ENCODE measurements at regions not wholly inside any gene's neighbourhood (a gene's known extent, or its start where the extent isn't known, plus 50 kb on each side); places are given as distances from the start of the nearest gene placed in this dataset.
"Not testable (repeated sequence)": the region's sequence is repeated elsewhere in the genome, so short reads cannot be mapped to it uniquely, and the experiment has no call there.

- no peak for DNase-seq
Measured at GRCh38 chr2:230593765-230594164, 118.9 kb upstream of the CAB39 start.

- no peak for DNase-seq
Measured at GRCh38 chr2:230594286-230594840, 118.3 kb upstream of the CAB39 start.

DNA sequence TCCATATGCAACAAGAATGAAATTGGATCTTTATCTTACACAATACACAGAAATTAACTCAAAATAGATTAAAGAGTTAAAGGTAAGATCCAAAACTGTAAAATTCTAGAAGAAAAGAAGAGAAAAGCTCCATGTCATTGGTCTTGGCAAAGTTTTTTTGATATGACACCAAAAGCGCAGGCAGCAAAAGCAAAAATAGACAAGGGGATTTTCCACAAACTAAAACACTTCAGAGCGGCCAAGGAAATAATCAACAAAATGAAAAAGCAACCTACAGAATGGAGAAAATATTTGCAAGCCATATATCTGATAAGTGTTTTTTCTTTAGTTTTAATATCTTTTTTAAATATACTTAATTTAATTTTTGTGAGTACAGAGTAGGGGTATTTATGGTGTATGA, 112.8 kb upstream of the CAB39 start:
- DNase-seq: no peak

DNA sequence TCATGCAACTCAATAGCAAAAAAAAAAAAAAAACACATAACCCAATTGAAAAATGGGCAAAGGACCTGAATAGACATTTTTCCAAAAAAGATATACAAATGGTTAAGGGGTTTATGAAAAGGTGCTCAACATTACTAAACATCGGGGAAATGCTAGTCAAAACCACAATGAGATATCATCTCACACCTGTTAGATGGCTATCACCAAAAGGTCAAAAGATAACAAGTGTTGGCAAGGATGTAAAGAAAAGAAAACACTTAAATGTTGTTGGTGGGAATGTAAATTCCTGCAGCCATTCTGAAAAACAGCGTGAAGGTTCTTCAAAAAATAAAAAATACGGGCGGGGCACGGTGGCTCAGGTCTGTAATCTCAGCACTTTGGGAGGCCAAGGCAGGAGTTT, 112.4 kb upstream of the CAB39 start:
- no peak for DNase-seq

DNA sequence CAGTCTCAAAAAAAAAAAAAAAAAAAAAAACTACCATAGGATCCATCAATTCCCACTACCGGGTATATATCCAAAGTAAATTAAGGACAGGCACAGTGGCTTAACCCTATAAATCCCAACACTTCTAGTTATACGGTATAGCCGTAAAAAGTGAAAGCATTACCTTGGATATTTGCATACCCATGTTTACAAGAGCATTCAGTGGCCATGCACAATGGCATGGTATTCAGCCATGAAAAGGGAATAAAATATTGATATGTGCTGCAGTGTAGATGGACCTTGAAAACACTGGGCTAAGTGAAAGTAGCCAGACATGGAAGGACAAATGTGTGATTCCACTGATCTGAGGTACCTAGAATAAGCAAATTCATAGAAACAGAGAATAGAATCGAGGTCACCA, 111.8 kb upstream of the CAB39 start:
- no peak for DNase-seq

DNA sequence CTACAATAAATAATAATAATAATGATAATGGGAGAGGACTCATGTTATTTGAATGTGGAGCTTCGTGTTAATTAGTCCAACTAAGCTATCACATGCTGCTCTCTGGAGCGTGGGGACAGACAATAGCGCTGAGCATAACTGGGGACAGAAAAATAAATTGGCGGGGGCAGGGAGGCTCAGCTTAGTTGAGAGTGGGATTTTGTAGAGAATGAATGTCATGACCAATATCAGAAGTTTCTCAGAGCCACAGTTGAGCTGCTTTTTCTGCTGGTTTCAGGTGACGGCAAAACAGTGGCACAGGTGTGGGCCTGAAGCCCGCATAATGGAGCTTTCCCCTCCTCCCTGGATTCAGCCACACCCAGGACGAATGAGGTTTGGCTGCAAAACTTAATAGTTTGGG, 111.1 kb upstream of the CAB39 start:
- no peak for DNase-seq

DNA sequence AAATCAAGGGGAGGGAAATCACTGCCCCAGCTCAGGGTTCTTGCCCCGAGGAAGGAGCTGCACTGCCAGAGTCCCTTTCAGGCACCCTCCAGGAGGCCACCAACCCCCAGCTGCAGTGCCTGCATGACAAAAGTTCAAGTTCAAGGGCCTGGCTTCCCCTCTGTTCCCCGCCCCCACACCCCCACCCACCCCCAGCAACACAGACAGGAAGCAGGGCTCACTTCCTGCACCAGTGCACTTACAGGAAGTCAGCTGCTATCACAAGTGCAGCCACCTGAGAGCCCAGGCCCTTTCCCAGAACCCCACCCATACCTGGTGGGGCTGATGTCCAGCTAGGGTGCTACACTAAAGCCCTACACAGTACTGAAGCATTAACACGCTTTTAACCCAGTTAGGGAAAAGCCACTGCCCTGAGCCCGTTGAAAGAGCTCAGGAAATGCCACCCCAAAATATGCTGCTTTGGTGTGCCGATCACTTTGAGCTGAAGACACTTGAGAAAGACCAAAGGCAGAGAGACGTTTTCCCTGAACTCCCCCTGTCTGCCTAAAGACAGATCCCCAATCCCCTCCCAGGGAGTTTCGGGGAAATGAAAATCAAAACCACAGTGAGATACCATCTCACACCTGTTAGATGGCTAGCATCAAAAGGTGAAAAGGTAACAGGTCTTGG, 109.9 kb upstream of the CAB39 start:
- DNase-seq: no peak

GRCh38 chr2:230603317-230603716, 109.3 kb upstream of the CAB39 start:
- DNase-seq: not testable (repeated sequence)

DNA sequence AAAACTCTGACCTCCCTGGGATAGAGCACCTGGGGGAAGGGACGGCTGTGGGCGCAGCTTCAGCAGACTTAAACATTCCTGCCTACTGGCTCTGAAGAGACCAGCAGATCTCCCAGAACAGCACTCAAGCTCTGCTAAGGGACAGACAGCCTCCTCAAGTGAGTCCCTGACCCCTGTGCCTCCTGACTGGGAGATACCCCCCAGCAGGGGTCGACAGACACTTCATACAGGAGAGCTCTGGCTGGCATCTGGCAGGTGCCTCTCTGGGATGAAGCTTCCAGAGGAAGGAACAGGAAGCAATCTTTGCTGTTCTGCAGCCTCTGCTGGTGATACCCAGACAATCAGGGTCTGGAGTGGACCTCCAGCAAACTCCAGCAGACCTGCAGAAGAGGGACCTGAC, 108.5 kb upstream of the CAB39 start:
- not testable (repeated sequence) for DNase-seq

DNA sequence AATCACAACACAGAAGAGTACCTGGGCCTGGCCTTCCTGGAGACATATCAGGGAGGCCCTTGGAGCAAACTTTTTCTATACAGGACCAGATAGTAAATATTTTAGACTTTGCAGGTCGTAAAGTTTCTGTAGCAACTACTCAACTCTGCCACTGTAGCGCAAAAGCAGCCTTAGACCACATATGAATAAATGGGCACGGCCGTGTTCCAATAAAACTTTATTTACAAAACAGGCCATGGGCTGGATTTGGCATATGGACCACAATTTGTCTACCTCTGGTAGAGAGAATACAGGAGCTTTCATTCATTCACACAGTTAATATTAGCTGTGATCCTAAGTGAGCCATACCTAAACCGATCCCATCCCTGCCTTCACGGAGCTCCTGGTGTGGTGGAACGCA, 98.6 kb upstream of the CAB39 start:
- DNase-seq: no peak

GRCh38 chr2:230614913-230615332, 97.7 kb upstream of the CAB39 start:
- DNase-seq: no peak

DNA sequence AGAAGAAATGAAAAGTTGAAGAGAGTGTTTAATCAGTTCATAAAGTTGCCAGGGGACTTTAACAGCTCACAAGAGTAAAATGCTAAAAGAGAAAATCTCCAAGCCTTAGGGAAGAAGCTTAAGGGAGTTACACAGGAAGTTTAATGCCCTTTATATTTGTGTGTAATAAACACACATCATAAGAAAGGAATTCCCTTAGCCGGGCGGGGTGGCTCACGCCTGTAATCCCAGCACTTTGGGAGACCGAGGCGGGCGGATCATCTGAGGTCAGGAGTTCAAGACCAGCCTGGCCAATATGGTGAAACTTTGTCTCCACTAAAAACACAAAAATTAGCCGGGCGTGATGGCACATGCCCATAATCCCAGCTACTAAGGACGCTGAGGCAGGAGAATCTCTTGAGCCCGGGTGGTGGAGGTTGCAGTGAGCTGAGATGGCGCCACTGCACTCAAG, 95.4 kb upstream of the CAB39 start:
- DNase-seq: peak; percentile 23

DNA sequence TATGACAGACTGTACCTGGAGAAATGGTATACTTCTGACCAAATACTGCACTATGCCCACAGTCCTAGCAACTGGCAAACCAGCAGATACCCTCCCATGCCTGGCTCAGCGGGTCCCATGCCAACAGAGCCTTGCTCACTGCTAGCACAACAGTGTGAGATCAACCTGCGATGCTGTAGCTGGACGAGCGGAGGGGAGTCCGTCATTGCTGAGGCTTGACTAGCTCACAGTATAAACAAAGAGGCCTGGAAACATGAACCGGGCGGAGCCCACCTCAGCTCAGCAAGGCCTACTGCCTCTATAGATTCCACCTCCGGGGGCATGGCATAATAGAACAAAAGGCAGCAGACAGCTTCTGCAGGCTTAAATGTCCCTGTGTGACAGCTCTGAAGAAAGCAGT, 93.2 kb upstream of the CAB39 start:
- no peak for DNase-seq

- not testable (repeated sequence) for DNase-seq
Measured at GRCh38 chr2:230625220-230625619, 87.4 kb upstream of the CAB39 start.

DNA sequence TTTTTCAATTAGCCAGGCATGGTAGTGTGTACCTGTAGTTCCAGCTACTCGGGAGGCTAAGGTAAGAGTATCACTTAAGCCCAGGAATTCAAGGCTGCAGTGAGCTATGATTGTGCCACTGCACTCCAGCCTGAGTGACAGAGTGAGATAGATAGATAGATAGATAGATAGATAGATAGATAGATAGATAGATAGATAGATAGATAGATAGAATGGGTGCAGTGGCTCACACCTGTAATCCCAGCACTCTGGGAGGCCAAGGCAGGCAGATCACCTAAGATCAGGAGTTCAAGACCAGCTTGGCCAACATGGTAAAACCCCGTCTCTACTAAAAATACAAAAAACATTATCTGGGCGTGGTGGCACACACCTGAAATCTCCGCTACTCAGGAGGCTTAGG, 85.6 kb upstream of the CAB39 start:
- DNase-seq: not testable (repeated sequence)

DNA sequence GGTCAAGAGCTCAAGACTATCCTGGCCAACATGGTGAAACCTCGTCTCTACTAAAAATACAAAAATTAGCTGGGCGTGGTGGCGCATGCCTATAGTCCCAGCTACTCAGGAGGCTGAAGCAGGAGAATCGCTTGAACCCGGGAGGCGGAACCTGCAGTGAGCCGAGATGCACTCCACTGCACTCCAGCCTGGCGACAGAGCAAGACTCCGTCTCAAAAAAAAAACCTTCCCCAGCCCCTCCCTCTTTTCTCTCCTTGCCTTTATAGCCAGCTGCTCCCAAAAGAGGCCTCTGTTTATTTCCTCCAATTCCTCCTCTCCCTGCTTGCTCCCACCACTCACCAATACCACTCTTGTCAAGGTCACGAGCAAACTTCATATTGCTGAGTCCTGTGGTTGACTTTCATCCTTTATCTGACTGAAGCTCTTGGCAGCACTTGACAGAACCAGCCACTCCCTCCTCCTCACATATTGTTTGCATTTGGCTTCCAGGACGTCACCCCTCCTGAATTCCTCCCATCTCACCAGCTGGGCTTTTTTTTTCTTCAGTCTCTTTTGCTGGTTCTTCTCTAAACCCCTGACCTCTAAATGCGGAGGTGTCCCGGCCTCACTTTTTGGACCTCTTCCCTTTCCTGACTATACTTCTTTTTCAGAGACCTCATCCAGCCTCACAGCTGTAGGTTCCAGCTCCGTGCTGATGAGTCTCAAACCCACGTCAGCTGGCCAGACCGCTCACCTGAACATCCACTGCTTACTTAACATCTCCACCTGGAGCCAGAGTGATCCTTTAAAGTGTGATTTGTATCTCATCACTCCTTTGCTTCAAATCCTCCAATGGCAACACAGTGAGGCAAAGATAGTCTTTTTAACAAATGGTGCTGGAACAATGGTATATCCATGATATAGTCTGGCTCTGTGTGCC, 84.6 kb upstream of the CAB39 start:
- DNase-seq: no peak

- DNase-seq: no peak
Measured at GRCh38 chr2:230631470-230631869, 81.2 kb upstream of the CAB39 start.

GRCh38 chr2:230634146-230634545, 78.5 kb upstream of the CAB39 start:
- DNase-seq: no peak

DNA sequence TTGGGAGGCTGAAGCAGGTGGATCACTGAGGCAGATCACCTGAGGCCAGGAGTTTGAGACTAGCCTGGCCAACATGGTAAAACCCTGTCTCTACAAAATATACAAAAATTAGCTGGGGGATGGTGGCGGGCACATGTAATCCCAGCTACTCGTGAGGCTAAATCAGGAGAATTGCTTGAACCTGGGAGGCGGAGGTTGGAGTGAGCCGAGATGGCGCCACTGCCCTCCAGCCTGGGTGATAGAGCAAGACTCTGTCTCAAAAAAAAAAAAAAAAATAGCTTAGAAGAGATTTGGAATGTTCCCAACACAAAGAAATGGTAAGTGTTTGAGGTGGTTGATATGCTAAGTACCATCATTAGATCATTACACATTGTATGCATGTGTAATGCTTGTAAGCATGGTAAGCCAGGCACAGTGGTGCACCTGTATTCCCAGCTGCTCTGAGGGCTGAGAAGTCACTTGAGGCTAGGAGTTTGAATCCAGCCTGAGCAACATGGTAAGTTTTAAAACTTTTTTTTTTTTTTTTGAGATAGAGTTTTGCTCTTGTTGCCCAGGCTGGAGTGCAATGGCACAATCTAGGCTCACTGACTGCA, 77.8 kb upstream of the CAB39 start:
- DNase-seq: not testable (repeated sequence)

- no peak for DNase-seq
Measured at GRCh38 chr2:230636684-230637271, 75.9 kb upstream of the CAB39 start.

DNA sequence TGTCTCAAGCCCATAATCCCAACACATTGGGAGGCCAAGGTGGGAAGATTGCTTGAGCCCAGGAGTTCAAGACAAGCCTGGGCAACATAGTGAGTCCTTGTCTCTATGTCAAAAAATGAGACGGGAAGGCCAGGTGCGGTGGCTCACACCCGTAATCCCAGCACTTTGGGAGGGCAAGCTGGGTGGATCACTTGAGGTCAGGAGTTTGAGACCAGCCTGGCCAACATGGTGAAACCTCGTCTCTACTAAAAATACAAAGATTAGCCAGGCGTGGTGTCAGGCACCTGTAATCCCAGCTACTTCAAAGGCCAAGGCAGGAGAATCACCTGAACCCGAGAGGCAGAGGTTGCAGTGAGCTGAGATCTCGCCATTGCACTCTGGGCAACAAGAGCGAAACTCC, 75.2 kb upstream of the CAB39 start:
- not testable (repeated sequence) for DNase-seq

- DNase-seq: no peak
Measured at GRCh38 chr2:230640540-230641011, 72.1 kb upstream of the CAB39 start.

DNA sequence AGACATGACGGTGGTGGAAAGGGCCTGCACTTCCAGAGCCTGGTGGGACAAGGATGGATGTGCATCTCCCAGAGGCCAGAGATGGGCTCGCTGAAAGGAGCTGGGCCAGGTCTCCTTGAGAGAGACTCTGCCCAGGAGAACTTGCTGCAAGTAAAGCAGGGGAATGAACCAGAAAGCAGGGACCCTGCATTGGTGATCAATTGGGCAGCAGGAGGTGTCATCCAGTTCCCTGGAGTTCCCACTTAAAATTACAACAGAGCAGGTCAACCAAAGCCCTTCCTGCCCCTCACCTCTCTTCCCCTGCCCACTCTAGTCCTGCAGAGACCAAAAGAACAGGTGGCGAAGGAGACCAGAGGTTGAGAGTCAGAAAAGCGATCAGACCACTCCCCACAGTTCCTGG, 69.7 kb upstream of the CAB39 start:
- DNase-seq: no peak

Data from kidney glomerular epithelial cell (primary cell).